GM10266 (cell line): ENCODE measurements at regions not wholly inside any gene's neighbourhood (a gene's known extent, or its start where the extent isn't known, plus 50 kb on each side); places are given as distances from the start of the nearest gene placed in this dataset.

ENCODE experiments used
- DNase-seq: peaks from one replicate; pipeline ENCODE4 v3.0.0; 2012; ENCODE audit errors: extremely low spot score
- CTCF ChIP-seq: IDR thresholded peaks from 2 replicates; pipeline ENCODE4 v1.5.1; 2012; ENCODE audit warnings: mild to moderate bottlenecking, low read depth; ENCODE audit not compliant: control insufficient read depth, insufficient read depth; ENCODE audit errors: missing control alignments

DNA sequence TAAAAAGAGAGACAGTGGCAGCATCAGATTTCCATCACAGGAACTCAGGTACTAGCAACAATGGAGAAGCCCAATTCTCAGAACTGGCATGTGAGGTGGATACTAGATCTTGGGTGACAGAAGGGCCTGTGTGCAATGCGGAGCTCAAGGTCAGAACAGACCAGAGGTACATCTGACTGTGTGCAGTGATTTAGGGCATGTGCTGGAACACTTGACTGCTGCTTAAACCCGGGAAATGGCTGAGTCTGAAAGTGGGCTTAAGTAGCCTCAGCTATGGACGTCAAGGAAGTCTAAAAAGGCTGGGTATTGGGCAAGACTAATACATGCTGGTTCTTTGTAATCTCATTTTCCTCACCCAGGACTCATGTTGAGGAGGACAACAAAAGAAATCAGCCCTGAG, 182.2 kb downstream of the LACC1 start:
- no peak for DNase-seq
- no peak for TF ChIP-seq CTCF

GRCh38 chr13:44063467-44063866, 183.8 kb downstream of the LACC1 start:
- no peak for DNase-seq
- TF ChIP-seq CTCF = no peak

GRCh38 chr13:44063881-44064280, 184.2 kb downstream of the LACC1 start:
- TF ChIP-seq CTCF = no peak
- DNase-seq = no peak

DNA sequence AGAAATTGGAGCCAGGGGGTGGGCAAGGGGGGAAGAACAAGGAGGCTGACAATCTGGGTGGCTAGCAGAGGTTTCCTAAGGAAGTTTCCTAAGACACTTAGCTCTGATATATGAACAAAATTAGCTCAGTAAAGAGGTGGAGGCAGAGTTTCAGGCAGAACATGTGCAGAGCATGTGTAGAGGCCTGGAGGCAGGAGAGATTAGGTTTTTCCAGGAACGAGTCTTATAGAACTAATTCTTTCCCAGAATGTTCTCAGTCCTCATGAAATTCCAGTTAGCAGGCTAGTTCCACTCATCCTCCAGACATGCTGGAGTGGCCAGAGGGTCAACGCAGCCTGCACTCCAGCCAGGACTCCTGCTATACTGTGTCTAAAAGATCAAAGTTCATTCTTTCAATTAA, 184.7 kb downstream of the LACC1 start:
- TF ChIP-seq CTCF = no peak
- no peak for DNase-seq

GRCh38 chr13:44068169-44068568, 188.5 kb downstream of the LACC1 start:
- no peak for TF ChIP-seq CTCF
- no peak for DNase-seq

DNA sequence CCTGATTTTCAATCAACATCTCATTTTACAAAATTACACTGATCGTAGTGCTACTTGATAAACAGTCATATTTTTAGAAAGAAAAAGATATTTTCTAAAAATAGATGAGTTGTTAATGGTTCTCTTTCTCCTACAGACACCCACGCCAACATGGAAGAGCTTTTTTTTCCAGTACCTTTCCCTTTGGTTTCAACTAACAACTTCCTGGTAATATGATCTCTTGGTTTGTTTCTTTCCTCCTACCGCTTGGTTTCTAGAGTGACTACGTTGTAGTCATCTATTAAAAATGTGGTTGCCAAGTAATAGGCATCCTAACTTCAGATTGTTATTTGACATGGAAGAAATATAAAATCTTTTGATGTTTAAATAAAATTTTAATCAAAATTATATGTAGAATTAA, 189.0 kb downstream of the LACC1 start:
- TF ChIP-seq CTCF = no peak
- DNase-seq = no peak

DNA sequence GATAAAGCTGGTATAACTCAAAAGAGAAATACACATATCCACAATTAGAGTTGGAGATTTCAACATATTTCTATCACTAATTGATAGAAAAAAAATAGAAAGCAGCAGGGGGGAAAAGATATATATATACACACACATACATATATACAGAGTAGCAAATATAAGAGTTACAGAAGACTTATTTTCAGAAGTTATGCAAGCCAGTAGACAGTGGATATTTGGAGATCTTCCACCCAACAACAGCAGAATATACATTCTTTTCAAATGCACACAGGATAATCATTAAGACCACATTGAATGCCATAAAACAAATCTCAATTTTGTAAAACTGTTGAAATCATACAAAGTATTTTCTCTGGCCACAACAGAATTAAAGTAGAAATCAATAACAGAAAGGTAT, 192.8 kb downstream of the LACC1 start:
- no peak for DNase-seq
- no peak for TF ChIP-seq CTCF

GRCh38 chr13:44074611-44075010, 194.9 kb downstream of the LACC1 start:
- no peak for DNase-seq
- no peak for TF ChIP-seq CTCF
